DMS 273 (cell line): ENCODE measurements at regions not wholly inside any gene's neighbourhood (a gene's known extent, or its start where the extent isn't known, plus 50 kb on each side); places are given as distances from the start of the nearest gene placed in this dataset.

Experiments used
- DNase-seq: peaks from one replicate; lab custom pipeline; 2025; ENCODE audit not compliant: unreplicated experiment; lab: John Stamatoyannopoulos, UW

DNA sequence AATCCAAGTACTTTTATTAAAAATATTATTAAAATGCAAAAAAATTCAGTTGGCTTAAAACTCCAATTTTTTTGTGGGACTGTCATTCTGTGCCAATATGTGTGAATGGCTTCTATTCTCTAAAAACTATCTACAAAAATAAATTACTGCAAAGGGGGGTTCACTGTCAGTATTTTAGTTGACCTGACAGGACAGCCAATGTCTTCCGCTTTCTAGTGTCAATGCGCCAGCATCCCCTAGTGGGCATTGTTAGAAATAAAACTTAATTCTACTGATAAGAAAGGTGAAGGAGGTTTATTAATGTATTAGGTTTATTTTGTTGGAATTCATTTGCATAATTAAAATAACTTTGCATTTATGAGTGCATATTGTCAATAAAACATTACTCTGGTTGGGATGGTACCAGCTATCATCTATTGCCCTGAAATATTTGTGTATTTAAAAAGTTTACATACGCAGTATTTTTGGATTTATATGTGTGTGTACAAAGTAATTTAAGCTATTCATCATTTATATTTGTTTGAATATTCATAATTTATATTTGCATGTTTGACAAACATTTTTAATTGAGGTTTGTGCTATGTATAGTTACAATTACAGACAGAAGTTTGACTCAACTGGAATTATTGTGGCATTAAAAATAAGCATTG, 527.2 kb downstream of the FLRT2 start:
- peak; percentile 49 for DNase-seq

DNA sequence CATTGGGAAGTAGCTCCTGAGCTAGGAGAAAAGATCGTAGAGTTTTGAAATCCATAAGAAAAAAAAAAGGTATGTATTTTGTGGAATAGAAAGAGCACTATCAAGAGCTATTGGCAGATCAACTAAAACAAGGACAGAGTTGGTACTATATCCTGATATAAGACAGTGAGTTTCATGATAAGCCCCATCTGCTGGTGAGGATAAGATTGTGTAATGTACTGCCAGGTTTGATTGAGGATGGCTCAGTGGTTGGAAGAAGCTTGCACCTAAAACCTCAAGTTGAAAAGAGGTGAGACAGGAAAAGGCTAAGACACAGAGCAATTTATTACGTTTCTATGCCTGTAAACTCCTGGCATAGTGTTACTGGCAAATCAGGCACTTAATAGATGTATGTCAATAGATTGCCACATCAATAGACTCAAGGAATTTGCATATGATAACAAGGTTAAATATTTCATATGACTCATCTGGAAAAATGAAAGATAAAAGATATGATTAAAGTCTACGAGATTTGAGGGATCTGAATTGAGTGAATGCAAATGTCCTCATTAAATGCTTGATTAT, 525.6 kb downstream of the FLRT2 start:
- peak; percentile 7 for DNase-seq

DNA sequence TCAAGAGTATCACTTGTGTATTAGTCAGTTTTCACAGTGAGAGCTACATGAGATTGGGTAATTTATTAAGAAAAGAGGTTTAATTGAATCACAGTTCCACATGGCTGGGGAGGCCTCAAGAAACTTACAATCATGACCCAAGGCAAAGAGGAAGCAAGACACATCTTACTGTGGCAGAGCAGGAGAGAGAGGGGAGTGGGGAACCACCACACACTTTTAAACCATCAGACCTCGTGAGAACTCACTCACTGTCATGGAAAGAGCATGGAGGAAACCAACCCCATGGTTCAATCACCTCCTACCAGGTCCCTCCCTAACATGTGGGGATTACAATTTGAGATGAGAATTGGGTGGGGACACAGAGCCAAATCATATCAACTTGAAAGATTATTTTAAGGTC, 522.9 kb downstream of the FLRT2 start:
- DNase-seq, result no peak

DNA sequence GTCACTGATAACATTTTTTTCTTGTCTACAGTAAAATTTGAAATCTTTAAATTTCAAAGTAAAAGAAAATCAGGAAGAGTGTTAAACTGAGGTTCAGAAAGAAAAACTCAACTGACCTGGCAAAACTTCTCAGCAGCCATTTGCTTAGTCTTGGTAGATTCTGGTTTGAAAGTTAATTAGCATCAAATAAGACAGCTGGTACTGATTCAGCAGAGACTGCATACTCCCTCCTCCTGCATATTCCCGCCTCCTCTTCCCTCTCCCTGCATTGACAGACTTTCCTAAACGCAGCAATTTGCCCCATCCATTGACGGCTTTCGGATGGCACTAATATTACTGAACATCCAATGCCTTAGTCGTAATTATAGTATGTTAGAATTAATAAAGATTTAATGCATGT, 520.8 kb downstream of the FLRT2 start:
- peak; percentile 6 for DNase-seq

DNA sequence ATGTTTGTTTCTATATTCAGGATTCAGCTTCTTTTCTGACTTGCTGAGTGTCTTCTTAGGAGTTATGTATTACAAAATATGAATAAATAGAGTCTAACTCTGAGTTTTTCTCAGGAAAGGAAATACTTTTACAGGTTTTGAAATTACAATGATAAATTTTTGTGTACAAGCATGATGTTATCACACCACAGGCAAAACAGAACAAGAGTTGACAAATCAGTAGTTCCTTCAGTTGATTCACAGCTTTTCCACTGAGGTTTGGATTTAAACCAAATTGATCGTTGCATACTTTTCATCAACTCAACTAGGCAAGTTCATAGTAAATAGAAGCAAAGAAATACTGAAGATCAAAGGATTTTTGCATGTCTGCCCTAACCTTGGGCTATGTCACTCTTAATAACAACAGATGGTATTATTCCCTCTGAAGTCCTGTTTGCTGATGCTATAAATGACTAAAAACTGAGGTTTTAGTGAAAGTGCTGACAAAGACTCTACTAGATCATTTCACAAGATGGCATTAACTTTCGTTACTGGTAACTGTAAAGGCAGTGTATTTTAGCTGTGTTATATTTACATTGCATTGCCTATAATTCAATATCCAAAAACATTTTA, 520.2 kb downstream of the FLRT2 start:
- DNase-seq, result no peak

DNA sequence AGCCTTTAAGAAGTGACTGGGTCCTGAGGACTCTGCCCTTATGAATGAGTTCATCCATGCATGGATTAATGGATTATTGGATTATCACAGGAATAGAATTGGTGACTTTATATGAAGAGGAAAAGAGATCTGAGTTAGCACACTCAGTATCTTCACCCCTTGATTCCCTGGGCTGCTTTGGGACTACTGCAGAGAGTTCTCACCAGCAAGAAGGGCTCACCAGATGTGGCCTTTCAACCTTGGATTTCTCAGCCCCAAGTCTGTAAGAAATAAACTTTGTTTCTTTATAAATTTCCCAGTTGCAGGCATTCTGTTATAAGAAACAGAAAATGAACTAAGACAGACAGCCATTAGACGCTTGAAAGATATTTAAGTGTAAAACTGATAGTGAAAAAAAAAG, 509.2 kb downstream of the FLRT2 start:
- no peak for DNase-seq

DNA sequence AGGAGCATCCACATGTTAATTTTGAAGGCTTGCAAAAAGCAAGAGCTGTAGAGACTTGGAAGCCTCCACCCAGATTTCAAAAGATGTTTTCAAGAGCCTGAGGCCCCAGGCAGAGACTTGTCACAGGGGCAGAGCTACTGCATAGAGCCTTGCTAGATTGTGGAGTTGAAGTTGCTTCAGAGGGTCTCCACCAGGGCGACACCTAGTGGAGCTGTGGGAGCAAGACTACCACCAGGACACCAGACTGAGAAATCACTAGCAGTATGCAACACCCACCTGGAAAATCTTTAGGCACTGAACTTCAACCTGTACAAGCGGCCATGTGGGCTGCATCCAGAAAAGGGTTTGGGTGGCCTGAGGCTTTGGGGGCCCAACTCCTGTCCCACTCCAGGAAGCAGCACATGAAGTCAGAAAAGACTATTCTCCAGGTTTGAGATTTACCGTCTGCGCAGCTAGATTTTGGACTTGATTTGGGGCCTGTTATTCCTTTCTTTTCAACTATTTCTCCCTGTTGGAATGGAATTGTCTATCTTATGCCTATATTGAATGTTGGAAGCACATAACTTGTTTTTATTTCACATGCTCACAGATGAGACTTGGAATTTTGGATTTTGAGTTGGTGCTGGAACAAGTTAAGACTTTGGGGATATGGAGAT, 508.6 kb downstream of the FLRT2 start:
- peak; percentile 64 for DNase-seq

DNA sequence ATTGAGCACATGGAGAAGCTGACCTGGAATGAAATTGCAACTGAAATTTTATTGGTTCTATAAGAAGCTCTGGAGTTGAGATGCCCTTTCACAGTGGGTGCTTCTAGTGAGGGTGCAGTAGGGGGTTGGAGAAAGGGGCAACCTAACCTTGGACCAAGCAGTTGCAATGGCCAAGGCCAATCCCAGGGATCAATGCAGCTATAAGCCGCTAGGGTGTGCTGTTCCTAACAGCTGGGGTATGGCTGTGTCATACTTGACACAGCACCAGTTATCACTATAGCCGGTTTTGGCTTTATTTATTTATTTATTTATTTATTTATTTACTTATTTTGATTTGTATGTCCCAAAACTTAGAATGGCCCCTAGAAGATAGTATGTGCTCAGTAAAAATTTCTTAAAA, 505.9 kb downstream of the FLRT2 start:
- peak; percentile 41 for DNase-seq

DNA sequence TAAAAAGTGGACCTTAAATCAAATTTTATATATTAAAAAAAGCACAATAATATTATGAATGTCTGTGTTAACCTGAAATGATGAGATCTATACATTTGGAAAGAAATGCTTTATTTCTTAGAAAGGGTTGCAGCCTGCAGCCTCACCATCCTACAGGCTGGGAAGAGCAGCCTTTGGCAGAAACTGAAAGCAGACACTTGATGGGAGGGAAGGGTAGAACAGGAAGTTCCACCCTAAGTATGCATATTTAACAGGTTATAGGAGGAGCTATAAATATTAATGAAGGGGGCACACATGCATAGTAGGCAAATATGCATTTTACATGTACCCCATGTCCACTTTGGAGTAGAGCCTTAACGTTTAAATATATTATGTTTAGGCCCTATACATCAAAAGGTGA, 498.0 kb downstream of the FLRT2 start:
- DNase-seq, result no peak

DNA sequence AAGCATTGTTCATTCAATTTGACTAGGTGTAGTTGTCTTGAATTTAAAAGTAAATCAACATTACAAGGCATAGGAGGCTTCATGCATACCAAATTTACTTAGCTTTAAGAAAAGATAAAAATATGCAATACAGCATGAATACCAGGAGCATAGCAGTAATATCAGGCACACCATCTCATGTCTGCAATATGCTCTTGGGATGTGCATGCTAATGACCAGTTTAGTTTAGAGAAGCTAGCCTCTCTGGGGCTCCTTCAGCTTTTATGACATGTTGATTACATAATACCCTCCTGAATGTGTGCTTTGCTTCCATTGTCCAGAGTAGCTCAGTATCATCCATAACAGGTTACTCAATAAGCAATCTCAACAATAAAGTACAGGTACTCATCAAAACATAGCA, 497.2 kb downstream of the FLRT2 start:
- DNase-seq, result no peak

DNA sequence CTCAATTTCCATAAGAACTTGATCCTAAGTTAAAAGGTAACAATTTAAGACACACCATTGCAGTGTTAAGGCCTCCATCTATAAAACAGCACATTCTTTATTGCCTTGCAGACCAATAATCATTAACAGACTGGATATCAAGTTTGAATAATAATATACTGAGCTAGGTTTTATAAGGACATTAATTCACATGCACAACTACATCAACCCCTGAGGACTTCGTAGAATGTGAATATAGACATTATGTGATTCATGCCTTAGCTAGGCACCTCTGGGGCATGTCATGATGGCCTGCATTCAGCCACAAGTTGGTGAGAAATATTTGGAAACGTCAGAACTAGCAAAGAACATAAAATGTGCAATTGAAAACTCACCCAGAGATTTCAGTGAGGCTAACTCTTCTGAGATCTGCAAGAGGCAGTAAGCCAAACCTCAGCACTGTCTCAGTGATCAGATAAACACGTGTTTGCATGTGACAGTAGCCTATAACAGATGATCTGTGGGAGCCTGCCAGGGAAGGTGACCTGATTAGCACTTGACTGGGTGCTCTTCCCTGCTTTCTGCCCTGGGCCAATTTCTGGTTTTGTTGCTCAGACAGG, 492.2 kb downstream of the FLRT2 start:
- no peak for DNase-seq

DNA sequence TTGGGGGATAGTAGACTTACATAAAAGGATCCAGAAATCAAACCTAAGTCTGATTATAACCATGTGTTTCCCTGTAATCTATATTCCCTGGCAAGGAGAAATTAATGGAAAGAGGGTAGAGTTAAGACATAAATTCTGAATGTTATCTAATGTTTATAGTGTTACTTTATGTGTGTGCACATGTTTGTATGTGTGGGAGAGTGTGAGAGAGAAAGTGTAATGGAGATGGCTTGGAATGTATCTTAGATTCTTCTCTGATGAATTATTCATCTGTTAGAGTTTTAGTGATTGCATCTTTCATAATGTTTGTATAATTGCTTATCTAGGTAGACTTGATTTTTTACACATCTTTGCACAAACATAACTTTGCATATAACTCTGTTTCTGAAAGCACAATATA, 490.9 kb downstream of the FLRT2 start:
- DNase-seq, result no peak

DNA sequence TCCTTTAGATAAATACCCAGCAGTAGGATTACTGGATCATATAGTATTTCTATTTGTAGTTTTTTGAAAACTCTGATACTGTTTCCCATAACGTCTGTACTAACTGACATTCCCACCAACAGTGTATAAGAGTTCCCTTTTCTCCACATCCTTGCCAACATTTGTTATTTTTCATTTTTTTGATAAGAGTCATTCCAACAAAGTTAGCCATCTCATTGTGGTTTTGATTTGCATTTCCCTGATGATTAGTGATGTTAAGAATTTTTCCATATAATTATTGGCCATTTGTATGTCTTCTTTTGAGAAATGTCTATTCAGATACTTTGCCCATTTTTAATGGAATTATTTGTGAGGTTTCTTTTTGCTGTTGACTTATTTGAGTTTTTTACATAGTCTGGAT, 486.0 kb downstream of the FLRT2 start:
- DNase-seq, result no peak

DNA sequence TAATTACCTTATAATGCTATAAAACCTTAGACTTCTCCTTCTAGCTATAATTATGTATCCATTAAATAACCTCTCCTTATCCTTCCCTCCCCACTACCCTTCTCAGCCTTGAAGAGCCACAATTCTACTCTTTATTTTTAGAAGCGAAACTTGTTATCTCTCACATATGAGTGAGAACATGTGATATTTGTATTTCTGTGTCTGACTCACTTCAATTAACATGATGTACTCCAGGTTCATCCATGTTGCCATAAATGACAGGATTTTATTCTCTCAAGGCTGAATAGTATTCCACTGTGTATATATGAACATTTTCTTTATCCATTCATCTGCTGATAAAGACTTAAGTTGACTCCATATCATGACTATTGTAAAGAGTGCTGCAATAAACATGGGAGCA, 485.6 kb downstream of the FLRT2 start:
- no peak for DNase-seq

DNA sequence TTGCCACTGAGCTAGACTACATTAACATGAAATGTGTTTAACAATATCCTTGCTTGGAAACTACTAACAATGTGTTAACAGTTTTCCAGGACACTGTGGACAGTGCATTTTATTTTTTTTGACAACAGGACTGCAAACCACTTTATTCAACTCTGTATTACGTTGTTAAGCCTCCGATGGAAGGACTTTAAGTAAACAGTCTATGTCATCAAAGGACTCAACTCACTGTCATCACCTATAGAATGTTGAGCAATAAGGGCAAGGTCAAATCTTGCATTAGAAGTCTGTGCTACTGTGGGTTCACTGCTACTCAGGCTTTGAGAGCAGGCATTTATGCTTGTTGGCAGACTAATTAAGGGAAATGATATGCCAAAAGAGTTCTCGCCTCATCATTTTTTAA, 483.7 kb downstream of the FLRT2 start:
- no peak for DNase-seq

DNA sequence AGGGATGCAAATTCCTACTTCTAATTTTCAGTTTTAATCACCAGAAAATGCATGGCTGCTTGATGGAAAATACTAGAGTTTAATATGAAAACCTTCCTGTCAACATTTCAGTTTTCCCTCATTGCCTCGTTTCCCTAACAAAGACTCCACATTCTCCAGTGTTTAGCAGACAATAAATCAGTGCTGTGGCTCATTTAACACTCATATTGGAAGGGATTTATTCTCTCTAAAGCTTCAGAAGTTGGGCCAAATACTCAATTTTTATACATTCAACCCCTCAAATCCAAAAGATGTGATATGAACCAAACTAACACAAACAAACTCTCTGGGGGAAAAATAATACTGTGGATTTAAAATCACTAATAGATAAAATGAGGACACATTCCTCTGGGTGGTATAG, 482.5 kb downstream of the FLRT2 start:
- no peak for DNase-seq

DNA sequence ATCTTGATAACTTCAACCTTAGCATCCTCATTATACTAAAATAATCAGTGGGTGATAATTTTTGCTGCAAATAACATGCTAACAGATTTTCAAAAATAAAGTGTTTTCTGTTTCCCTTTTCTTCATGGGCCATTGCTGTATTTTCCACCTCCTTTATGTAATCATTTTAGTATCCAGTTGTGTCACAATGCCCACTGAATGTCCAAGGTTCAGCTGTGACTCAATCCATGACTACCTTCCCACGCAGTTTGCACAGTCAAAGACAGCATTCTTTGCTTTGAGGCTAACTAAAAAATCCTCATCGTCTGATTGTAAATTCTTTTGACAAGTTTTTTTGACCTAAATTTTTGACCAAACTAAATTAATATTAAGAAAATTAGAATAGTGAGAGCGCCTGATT, 474.1 kb downstream of the FLRT2 start:
- no peak for DNase-seq

DNA sequence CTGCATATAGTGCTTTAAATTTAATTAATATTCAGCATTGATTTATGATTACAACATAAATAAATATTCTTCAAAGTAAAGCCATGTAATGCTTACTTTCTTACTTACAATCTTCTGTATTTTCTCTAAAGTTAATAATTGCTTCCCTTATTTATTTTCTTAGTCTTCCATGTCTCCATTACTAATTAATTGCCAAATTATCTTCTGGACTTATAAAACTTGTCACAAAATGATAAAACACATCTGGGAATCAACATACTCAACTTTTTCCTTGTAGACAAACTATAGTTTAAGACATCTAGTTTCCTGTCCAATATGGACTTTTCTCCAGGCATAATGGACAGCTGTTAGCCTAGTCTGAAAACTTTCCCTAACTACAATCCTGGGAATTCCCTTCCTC, 466.6 kb downstream of the FLRT2 start:
- DNase-seq, result no peak

DNA sequence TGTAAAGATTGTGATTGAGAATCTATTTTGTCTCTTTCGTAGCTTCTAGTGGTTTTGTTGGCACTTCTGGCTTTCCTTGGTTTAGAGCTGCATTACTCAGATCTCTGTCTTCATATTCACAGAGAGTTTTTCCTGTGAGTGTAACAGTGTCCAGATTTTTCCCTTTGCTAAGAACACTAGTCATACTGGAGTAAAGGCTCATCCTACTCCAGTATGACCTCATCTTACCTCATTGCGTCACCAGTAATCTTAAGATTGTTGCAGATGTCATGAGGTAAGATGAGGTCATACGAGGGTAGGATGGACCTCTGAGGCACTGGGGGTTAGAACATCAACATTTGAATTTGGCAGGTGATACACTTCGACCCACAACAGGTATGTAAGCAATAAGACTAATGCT, 461.2 kb downstream of the FLRT2 start:
- DNase-seq, result no peak

DNA sequence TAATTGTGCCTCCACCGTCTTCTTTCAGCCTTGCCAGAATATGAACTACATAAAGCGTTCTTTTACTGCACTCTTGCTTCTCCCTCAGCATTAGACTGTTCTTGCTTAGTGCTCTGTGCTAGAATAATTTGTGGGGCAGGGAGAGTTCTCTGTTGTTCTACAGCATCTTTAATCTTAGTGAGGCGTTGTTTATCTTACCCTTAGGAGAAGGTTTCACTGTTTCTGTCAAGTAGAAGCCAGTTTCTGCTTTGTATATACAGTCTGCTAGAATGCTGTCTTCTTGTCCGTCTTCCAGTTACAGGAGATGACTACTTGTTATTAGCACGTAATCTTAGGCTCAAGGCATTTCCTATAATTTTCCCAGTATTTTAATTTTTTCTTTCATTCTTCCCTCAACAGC, 458.0 kb downstream of the FLRT2 start:
- no peak for DNase-seq

DNA sequence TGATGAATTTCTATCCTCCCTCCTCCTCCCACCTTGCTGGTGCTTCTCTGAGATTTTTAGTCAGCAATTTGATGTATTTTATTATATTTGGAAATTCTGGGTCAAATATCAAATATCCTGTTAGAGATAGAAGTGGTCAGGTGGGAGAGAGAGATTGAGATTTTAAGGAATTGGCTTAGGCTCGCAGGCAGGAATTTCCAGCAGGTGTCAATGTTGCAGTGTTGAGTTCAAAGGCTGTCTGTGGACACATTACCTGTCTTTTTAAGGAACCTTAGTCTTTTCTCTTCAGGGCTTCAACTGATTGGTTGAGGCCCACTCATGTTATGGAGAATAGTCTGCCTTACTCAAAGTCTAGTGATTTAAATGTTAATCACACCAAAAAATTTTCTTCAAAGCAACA, 457.3 kb downstream of the FLRT2 start:
- DNase-seq, result no peak
